ENCODE measurements at regions not wholly inside any gene's neighbourhood (a gene's known extent, or its start where the extent isn't known, plus 50 kb on each side); places are given as distances from the start of the nearest gene placed in this dataset.

DNA sequence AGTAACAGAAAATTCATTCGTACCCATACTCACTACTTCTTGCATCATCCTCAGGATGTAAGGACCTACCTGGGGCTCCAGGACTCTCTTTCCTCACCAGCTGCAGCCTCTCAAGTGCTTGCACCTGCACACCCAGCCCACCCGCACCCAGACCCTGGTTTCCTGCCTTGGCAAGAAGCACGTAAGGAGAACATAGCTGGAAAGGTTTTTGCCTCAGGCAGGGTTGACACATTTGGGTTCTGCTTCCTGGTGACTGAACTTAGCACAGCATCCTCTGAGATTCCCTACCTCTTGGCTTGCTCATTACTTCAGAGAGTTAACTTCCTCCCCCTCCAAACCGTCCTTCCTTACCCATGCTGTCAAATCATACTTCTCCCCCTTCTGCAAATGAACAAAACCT lies 556.9 kb downstream of the CD83 start:
- FAIRE-seq (no peak), DNase-seq (ENCODE audit: low read depth) (peak; percentile 92)
- TF ChIP-seq, protein P1, sequence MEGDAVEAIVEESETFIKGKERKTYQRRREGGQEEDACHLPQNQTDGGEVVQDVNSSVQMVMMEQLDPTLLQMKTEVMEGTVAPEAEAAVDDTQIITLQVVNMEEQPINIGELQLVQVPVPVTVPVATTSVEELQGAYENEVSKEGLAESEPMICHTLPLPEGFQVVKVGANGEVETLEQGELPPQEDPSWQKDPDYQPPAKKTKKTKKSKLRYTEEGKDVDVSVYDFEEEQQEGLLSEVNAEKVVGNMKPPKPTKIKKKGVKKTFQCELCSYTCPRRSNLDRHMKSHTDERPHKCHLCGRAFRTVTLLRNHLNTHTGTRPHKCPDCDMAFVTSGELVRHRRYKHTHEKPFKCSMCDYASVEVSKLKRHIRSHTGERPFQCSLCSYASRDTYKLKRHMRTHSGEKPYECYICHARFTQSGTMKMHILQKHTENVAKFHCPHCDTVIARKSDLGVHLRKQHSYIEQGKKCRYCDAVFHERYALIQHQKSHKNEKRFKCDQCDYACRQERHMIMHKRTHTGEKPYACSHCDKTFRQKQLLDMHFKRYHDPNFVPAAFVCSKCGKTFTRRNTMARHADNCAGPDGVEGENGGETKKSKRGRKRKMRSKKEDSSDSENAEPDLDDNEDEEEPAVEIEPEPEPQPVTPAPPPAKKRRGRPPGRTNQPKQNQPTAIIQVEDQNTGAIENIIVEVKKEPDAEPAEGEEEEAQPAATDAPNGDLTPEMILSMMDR (IDR thresholded peaks at IDR 0.05; ENCODE audit: insufficient read depth, low read length, severe bottlenecking): no peak
- no peaks in the 10 kb centered on the region for H3K36me3 ChIP-seq (ENCODE audit: control insufficient read depth, insufficient read depth, low read length)
- H3K27me3 ChIP-seq (ENCODE audit: control insufficient read depth, insufficient read depth, low read length): no peaks in the 10 kb centered on the region
- no peak overlapping the region for H3K4me3 ChIP-seq (ENCODE audit: low read depth, low read length)

DNA sequence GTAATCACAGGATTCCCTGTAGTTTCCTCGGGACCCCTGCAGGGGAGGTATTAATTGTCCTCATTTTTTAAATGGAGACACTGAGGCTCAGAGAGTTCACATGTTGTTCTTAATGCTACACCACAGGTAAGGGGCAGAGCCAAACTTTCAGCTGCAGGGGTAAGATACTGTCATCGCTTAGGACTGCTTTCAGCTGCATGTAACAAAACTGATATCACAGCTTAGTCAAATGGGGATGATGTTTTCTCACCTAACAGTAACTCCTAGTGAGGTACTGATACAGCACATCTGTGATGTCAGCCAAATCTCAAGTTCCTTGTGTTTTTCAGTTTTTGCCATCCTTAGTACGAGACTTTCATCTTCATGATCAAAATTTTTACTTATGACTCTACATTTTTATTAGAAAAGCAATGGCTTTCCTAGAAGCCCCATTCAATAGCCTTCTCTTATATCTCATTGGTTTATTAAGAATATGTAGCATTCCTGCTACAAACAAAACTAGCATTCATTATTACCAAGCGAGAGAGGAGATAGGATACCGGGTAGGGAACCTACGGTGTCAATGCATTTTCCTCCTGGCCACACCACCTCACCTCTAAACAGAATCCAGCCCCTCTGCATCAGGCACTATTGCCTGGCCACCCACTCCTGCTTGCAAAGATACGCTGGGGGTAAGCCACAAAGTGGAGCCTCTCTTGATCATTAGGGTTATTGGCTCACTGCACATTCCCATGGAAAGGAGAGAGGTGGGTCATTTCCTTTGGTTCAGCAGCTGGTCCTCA lies 557.5 kb downstream of the CD83 start:
- H3K27me3 ChIP-seq (ENCODE audit: control insufficient read depth, insufficient read depth, low read length): no peaks in the 10 kb centered on the region
- FAIRE-seq: no peak
- H3K4me3 ChIP-seq (ENCODE audit: low read depth, low read length): no peak overlapping the region
- peak; percentile 61 for DNase-seq (ENCODE audit: low read depth)
- TF ChIP-seq, protein P1 (IDR thresholded peaks at IDR 0.05; ENCODE audit: insufficient read depth, low read length, severe bottlenecking): no peak
- no peaks in the 10 kb centered on the region for H3K36me3 ChIP-seq (ENCODE audit: control insufficient read depth, insufficient read depth, low read length)

DNA sequence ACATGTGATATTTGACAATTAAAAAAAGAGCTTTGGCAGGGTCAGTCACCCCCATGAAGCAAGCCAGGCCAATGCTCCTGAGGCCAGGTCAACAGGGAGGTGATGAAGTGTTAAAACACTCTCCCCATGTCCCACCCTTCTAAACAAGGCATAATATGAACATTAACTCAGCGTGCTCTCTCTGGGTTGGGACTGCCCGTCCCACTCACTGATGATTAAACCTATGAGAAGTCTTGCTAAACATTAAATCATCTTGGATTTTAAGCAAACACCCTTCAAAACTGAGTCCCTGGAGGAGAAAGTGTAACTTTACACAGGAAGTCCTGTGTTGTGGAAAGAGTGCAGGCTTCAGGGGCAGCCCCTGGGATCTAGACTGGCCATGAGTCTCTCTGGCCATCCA lies 558.5 kb downstream of the CD83 start:
- peak; percentile 18 for FAIRE-seq
- no peaks in the 10 kb centered on the region for H3K27me3 ChIP-seq (ENCODE audit: control insufficient read depth, insufficient read depth, low read length)
- peak; percentile 90 for DNase-seq (ENCODE audit: low read depth)
- TF ChIP-seq, protein P1 (IDR thresholded peaks at IDR 0.05; ENCODE audit: insufficient read depth, low read length, severe bottlenecking): no peak
- no peak overlapping the region for H3K4me3 ChIP-seq (ENCODE audit: low read depth, low read length)
- no peaks in the 10 kb centered on the region for H3K36me3 ChIP-seq (ENCODE audit: control insufficient read depth, insufficient read depth, low read length)

DNA sequence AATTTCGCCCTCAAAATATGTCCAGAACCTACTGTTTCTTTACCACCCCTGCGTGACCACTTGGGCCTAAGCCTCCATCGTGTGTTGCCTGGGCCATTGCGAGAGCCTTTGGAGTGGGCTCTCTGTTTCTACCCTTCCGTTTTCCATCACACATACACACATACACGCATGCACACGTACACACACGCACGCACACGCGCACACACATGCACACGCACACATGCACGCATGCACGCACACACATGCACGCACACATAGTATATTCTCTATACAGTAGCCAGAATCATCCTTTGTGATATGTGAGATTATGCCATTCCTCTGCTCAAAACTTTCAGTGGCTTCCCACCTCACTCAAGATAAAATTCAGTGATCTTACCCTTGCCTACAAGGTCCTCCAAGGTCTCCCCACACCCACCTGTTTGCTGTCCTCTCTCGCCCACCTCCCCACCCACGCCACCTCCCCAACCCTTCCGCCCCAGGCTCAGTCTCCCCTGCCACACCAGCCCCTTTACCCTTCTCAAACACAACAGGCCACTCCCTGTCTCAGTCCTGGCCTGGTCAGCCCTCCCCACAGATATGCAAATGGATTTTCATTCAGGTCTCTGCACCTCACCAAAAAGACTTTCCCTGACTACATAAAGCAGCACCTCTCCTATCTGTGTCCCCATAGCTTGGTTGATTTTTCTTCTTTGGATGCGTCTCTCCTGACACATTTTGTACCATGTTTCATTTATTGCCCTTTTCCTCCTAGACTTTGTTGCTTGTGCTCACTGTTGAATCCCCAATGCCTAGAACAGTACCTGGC lies 559.6 kb downstream of the CD83 start:
- Histone ChIP-seq H3K36me3 (ENCODE audit: control insufficient read depth, insufficient read depth, low read length) (no peaks in the 10 kb centered on the region), H3K4me3 (ENCODE audit: low read depth, low read length) (no peak overlapping the region), H3K27me3 (ENCODE audit: control insufficient read depth, insufficient read depth, low read length) (no peaks in the 10 kb centered on the region)
- DNase-seq (ENCODE audit: low read depth): no peak
- FAIRE-seq: no peak
- TF ChIP-seq, protein P1 (IDR thresholded peaks at IDR 0.05; ENCODE audit: insufficient read depth, low read length, severe bottlenecking): no peak

DNA sequence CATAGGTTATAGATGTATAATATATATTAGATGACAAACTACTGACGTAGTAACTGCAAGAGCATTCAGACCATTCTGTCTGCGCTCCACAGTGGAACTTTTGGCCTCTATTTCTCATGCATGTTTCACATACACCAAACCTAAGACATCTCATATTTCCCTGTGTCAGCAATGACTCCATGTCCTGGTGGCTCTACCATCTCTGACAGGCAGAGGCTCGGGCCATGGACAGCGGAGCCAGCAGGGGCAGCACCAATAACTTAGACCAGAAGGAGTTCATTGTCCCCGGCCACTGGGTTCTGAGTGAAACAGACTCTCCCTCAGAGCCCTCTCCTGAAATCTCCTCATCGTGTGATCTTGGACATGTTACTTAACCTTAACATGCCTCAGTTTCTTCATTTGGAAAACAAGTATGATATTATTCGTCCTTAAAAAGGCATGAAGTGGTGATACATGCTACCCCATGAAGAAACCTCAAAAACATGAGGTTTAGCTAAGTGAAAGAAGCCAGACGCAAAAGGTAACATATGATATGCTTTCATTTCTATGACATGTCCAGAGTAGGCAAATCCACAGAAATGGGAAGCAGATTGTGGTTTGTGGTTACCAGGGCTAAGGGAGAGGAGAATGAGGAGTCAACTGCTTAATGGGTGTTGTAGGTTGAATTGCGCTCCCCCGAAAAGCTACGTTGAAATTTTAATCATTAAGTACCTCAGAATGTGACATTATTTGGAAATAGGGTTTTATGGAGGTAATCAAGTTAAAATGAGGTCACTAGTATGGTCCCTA lies 564.0 kb upstream of the JARID2 start:
- Histone ChIP-seq H3K36me3 (ENCODE audit: control insufficient read depth, insufficient read depth, low read length) (no peaks in the 10 kb centered on the region), H3K27me3 (ENCODE audit: control insufficient read depth, insufficient read depth, low read length) (no peaks in the 10 kb centered on the region), H3K4me3 (ENCODE audit: low read depth, low read length) (no peak overlapping the region)
- FAIRE-seq: no peak
- TF ChIP-seq, protein P1 (IDR thresholded peaks at IDR 0.05; ENCODE audit: insufficient read depth, low read length, severe bottlenecking): no peak
- DNase-seq (ENCODE audit: low read depth): no peak
